GM19023 (cell line): ENCODE measurements at regions not wholly inside any gene's neighbourhood (a gene's known extent, or its start where the extent isn't known, plus 50 kb on each side); places are given as distances from the start of the nearest gene placed in this dataset.

Experiments used
- ATAC-seq: cut with Tn5 transposase; IDR thresholded peaks from one replicate; pipeline ENCODE4 v1.9.1; 2021; ENCODE audit warnings: mild to moderate bottlenecking, moderate library complexity; ENCODE audit not compliant: unreplicated experiment

GRCh38 chr13:73687087-73687486 is 447.1 kb downstream of the KLF12 start:
- no peak for ATAC-seq

DNA sequence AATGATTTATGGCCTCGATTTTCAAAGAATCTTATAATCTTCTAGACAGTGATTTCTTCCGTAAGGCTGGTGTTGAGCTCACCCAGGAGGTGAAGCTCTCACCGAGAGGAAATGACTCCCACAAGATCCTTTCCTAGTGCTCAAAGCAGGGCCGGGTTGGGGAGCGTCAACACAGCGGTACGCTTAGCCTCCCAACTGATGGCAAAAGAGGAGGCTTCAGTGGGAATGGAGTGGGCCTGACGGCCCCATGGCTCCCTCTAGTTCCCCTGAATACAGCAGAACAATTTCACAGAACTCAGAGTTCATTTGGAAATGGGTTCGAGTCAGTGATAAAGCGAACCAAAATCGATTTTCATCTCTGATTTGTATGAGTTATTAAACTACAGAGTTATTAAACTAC is 449.5 kb downstream of the KLF12 start:
- ATAC-seq: no peak

DNA sequence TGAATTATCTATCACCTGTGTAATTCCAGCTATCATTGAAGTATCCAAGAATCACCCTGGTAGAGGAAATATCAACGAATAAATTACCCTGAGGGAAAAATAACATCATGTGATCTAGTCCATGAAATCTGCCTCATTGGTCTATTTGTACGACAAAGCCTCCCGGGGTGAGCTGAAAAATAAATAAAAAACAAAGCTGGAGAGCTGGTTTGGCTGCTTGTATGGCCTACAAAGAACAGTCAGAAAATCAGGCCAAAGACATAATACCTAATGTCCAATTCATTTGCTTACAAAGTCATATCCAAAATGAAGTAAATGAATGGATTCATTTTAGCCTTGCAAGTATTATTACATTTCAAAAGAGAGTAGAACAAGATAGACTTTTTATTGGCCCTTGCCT is 449.9 kb downstream of the KLF12 start:
- no peak for ATAC-seq

DNA sequence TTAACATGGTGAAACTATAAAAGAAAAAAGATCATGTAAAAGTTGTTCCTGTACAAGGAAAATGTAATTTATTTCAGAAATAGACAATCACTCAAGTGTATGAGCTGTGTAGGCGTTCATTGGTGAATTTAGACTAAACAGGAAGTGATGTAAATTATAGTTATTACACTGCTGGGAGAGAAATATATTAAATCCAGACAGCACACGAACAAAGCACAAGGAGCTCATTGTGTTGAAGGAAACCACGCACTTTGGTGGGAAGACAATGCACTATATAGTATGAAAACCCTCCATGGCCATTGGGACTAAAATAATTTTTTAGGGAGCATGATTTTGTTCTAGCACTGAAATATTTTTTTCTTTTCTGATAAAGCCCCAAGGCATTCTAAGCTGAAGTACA is 450.5 kb downstream of the KLF12 start:
- no peak for ATAC-seq

- ATAC-seq: no peak
Observed at GRCh38 chr13:73681779-73682178, 452.4 kb downstream of the KLF12 start.

GRCh38 chr13:73681015-73681414 is 453.2 kb downstream of the KLF12 start:
- ATAC-seq: no peak

DNA sequence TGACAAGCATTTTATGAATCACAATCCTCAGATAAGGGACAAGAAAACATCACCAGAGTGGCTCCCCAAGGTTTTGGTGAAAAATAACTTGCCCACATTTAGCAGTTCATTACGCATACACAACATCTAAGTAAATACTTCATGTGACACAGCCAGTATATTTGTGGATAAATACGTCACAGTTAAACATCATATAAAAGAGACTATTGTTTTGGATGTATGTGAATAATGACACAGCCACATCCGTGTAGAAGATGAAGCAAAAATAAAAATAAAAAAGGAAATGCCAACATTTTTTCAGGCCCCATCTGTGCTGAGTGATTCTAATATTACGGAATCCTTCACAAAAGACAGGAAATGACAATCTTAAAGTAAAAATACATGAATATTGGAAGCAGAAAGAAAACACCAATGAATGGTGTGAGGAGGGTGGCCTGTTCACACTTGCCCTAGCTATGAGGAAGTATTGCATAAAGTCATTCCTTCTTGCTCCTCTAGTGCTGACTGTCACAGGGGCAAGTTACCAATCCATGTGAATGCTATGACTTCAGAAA is 457.1 kb downstream of the KLF12 start:
- no peak for ATAC-seq

GRCh38 chr13:73676550-73677047 is 457.6 kb downstream of the KLF12 start:
- ATAC-seq: no peak

GRCh38 chr13:73675821-73676220 is 458.4 kb downstream of the KLF12 start:
- no peak for ATAC-seq

- ATAC-seq: no peak
Observed at GRCh38 chr13:73674570-73674969, 459.6 kb downstream of the KLF12 start.

DNA sequence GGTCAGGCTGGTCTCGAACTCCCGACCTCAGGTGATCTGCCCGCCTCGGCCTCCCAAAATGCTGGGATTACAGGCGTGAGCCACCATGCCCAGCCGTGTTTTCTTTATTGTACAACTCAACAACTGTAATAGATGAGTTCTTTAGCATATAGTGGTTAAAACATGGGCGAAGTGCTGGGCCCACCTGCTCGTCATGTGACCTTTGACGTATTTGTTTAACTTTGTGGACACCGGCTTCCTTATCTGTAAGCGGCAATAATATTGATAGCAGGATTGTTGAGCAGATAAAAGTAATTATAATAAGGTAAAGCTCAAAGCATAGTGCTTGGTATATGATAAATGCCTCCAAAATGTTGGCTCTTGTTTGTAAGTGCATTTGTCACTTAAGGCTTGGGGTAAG is 460.3 kb downstream of the KLF12 start:
- no peak for ATAC-seq

- no peak for ATAC-seq
Observed at GRCh38 chr13:73672492-73672891, 461.7 kb downstream of the KLF12 start.

- ATAC-seq: no peak
Observed at GRCh38 chr13:73671732-73672131, 462.5 kb downstream of the KLF12 start.

DNA sequence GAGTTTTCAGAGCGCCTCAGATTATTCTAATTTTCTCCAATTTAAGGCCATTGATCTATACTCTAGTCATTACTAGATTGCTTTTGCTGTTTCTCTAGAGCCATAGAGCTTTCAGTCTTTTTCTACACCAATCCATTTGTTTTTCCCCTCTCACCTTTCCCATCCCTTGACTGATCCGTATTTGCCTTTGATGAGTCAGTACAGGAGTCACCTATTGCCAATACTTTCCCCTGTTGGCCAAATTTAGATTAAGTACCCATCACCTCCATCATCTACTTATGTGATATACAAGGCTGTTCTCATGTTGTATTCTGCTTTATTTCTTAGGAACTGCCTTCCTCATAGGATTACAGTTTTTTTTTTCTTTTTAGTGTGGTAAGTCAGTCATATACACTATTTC is 463.2 kb downstream of the KLF12 start:
- ATAC-seq: no peak

DNA sequence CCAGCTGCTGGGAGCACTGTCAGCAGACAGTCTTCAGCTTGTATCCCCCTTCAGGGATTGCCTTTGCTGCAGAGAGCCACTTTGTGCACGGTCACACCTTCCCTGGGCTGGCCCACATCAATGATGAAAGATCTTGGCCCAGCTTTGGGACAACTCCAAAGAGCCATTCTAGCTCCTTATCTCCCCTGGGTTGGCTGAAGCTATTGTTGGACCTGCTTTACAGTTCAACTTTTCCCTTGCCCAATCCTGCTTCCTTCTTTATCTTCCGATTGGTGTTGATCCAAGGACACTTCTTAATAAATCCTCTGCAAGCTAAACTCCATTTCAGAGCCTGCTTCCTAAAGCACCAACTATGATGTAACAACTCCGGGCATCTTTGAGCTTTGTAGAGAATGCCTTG is 466.4 kb downstream of the KLF12 start:
- ATAC-seq: no peak

GRCh38 chr13:73665261-73665660 is 468.9 kb downstream of the KLF12 start:
- no peak for ATAC-seq

GRCh38 chr13:73664851-73665250 is 469.4 kb downstream of the KLF12 start:
- no peak for ATAC-seq

GRCh38 chr13:73662833-73663232 is 471.4 kb downstream of the KLF12 start:
- no peak for ATAC-seq

DNA sequence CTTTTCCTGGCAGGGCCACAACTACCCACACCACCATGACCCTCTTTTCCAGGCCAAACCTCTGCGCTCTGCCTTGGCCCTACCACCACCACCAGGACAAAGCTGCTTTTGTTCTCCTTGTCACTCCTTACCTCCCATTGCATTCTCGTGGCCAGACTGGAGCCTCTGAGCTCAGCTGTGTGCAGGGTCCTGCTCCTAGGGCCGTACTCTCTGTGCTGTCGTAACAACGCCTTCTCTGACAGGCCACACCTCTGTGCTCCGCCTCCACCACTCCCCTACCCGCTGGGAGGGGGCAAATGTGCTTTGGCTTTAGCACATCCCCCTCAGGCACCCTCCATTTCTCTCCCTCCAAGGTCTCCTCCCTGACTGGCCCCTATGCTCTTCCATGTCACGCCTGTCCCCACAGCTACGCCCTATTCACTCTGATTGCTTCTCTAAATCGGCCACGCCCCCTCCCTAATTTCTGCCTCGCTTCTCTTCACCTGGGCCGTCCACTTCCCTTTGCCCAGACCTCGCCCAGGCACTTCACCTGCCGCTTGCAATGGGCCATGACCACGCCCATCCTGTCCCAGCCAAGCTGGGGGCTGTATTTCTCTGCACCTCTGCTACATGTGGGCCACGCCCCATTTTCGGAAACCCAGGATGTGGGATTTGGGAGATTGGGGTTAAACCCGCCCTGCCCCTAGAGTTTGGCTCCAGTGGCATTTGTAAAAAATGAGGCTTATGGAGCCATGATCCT is 472.3 kb downstream of the KLF12 start:
- ATAC-seq: no peak

GRCh38 chr13:73661066-73661465 is 473.1 kb downstream of the KLF12 start:
- ATAC-seq: no peak

- ATAC-seq: no peak
Observed at GRCh38 chr13:73658639-73659038, 475.6 kb downstream of the KLF12 start.

DNA sequence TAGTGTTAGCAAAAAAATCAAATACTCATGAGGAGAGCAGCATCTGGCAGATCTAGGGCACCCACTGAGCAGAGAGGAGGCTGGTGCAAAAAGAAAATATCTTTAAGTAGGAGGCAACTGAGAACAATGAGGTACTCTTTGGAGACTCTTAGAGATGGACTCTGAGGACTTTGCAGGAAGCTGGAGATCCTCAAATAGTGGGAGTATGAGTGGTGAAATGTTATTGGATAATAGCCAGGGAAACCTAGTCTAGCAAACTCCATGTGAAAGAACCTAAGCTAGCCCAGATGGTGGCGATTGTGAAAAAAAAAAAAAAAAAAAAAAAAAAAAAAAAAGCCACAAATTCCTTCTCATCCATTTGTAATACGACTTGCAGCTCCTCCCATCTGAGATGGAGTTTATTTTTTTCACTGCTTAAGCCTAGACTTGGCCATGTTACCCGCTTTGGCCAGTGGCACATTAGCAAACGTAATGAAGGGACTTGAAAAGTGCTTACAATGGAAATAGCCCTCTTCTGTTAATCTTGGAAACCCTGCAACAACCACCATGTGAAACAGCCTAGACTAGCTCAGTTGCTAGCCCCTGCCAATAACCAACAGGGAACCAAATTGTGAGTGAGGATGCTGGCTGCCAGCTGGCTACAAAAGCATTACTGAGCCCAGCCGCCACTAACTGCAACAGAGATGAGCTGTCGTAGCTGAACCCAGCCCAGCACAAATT is 476.2 kb downstream of the KLF12 start:
- no peak for ATAC-seq
